GM19025 (cell line): ENCODE measurements at regions not wholly inside any gene's neighbourhood (a gene's known extent, or its start where the extent isn't known, plus 50 kb on each side); places are given as distances from the start of the nearest gene placed in this dataset.

Experiments used
- ATAC-seq: cut with Tn5 transposase; IDR thresholded peaks from one replicate; pipeline ENCODE4 v1.9.1; 2021; ENCODE audit warnings: mild to moderate bottlenecking, low read depth, moderate library complexity; ENCODE audit not compliant: unreplicated experiment

- ATAC-seq, result no peak
These were observed 690.6 kb downstream of the TBC1D22A start for GRCh38 chr22:47453049-47453448.

GRCh38 chr22:47452184-47452583 lies 689.7 kb downstream of the TBC1D22A start:
- no peak for ATAC-seq

GRCh38 chr22:47450876-47451475 lies 688.5 kb downstream of the TBC1D22A start:
- no peak for ATAC-seq

DNA sequence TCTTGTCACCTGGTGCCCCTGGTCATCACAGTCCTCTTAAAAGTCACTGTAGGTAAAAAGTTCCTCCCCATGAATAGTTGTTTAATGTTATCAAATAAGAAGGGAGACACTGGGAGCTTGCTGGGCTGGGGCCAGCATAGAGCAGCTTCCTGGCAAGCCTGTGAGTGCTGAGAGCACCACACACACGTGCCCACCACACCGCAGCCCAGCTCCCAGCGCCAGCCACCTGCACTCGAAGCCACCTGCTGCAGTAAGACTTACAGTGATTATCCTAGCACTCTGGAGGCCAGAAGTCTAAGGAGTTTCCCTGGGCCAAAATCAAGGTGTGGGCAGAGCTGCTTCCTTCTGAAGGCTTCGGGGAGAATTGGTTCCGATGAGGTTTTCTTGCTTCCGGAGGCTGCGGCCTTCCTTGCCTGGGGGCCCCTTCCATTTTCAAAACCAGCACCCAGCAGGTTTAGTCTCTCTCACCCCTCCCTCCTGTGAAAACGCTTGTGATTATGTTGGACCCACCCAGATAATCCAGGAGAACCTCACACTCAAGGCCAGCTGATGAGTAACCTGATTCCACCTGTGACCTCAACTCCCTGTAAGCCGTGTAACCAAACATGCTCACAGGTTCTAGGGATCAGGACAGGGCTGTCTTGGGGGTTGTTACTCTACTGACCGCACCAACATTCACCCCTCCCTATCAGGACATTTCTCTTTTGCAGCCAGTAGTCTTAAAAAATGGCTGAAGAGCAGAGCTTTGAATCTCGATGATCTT lies 687.2 kb downstream of the TBC1D22A start:
- ATAC-seq, result no peak

- ATAC-seq, result no peak
These were observed 686.1 kb downstream of the TBC1D22A start for GRCh38 chr22:47448231-47449223.

- no peak for ATAC-seq
These were observed 684.7 kb downstream of the TBC1D22A start for GRCh38 chr22:47446821-47447810.

DNA sequence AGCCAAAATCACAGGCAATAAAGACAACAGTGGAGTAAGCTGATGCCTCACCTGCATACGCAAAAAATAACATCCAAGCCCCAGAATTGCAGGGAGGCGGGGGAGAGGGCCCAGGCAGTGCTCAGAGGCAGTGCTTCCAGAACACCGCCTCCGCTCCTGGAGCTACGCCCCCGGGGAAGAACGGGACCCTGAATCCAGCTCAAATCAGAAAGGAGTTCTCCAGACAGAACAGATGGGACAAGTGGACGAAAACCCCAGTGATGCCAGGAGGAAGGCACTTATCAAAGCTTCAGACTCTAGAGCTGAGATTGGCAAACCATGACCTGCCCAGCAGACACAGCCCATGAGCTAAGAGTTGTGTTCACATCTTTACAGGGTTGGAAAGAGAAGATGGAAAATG lies 683.9 kb downstream of the TBC1D22A start:
- ATAC-seq, result no peak

DNA sequence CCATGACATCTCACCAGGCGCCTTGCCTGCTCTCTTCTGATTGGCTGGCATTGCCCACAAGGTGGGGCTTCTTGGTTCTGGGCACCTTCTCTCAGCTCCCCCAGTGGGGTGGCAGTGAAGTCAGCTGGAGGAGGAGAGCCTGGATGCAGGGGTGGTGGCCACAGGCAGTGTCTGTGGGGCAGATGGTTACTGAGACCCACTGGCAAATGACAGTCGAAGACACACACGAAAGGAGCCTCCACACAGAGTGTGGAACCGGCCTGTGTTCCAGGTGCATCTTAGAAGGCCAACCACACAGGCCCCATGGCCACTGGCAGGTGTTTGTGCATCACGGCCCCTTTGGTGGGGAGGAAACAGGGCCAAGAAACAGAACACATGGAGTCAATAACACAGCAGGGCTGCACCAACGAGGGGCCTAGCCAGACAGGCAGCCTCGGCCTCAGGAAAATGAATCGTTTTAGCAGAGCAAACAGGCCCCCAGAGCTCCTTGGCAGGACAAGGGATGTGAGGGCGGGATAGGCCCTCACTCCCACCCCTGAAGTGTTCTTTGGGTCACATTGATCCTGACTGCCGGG lies 683.4 kb downstream of the TBC1D22A start:
- ATAC-seq, result no peak

DNA sequence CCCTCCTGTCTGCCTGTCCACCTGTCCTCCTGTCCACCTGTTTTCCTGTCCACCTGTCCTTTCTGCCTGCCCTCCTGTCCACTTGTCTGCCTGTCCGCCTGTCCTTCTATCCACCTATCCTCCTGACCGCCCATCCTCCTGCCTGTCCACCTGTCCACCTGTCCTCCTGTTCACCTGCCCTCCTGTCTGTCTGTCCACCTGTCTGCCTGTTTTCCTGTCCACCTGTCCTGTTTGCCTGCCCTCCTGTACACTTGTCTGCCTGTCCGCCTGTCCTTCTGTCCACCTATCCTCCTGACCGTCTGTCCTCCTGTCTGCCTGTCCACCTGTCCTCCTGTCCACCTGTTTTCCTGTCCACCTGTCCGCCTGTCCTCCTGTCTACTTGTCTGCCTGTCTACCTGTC lies 682.8 kb downstream of the TBC1D22A start:
- ATAC-seq, result no peak

GRCh38 chr22:47444746-47445065 lies 682.3 kb downstream of the TBC1D22A start:
- no peak for ATAC-seq

- ATAC-seq, result no peak
These were observed 681.6 kb downstream of the TBC1D22A start for GRCh38 chr22:47443836-47444745.

GRCh38 chr22:47442821-47443220 lies 680.4 kb downstream of the TBC1D22A start:
- ATAC-seq, result no peak

GRCh38 chr22:47439643-47440265 lies 677.3 kb downstream of the TBC1D22A start:
- no peak for ATAC-seq

DNA sequence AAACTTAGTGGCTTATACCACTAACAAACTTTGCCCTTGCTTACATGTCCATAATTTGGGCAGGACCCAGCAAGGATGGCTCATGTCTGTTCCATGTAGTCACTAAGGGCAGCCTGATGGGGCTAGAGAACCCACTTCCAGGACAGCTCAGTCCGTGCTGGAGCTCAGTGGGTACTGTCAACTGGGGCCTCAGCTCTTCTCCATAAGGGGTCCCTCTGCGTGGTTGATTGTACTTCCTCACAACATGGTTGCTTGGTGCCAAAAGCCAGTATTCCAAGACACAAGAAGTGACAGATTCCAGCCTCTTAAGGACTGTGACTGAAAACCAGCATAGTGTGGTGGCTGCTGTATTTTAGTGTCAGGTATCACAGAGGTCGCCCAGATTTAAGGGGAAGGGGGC lies 675.2 kb downstream of the TBC1D22A start:
- ATAC-seq, result no peak

DNA sequence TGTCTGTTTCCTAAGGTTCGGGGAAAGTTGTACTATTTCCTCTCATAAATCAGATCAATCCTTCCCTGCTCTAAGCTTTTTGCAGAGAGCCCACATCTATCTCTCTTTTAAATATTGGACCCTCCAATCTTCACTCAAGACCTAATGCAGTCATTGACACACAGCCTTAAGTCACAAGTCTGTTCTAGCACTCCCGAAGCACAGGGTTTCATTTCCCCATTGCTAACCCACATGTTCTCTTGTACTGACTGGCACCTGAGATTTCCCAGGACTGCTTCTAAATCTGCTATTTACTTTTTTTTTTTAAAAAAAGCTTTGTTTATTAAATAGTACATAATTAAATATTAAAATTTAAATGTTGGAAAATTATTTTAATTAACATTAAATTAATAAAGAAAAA lies 674.7 kb downstream of the TBC1D22A start:
- ATAC-seq, result no peak

GRCh38 chr22:47435826-47436225 lies 673.4 kb downstream of the TBC1D22A start:
- ATAC-seq, result no peak

GRCh38 chr22:47435204-47435487 lies 672.7 kb downstream of the TBC1D22A start:
- ATAC-seq, result no peak
